ENCODE measurements at regions not wholly inside any gene's neighbourhood (a gene's known extent, or its start where the extent isn't known, plus 50 kb on each side); places are given as distances from the start of the nearest gene placed in this dataset.

DNA sequence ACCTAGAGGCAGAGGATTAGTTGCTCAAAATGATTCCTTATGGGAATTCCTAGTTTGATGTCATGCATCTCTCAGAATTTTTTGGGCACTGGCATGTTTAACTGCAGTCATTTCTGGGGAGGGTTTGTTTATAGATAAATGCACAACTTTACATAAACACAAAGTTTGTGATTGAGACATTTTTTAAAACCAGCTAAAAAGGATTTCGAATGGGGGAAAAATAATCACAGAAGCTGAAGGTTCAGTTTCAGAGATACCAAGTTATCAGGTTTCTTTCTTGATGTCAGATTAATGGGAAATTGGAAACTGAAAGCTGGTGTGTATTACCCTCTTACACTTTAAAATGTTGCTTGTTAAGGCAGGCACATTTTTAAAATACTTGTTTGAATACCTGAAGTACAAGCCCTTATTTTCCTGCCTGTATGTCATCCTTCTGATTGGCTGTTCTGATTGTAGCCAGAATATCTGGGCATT is 72.1 kb downstream of the DISP1 start:
- Histone ChIP-seq H3K27me3 (no peaks in the 10 kb centered on the region), H3K4me3 (no peak overlapping the region), H3K4me1 (peaks cover 0 to 11% of the 10 kb centered on the region in 2 donors), H3K36me3 (no peaks in the 10 kb centered on the region), H3K9me3 (no peaks in the 10 kb centered on the region), H3K27ac (no peak overlapping the region)
- no peak for TF ChIP-seq CTCF (IDR thresholded peaks at IDR 0.05)
- no peak for DNase-seq (ENCODE audit: low spot score)

DNA sequence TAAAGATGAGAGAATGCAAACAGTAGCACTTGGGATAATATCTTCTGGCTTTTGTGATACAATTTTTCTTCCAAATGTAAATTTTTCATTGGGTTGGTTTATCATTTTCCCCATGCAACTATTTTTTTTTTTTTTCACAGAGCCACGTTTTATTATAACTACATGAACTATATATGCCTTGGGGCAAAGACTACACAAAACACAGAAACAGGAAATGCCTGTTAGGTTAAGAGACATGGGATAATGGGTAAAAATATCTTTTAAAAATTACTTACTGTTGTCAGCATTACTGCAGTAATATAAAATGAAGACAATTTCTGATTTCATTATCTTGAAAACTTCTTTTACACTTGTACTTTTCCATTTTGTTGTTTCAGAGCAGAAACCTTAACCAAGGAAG is 74.6 kb downstream of the DISP1 start:
- Histone ChIP-seq H3K4me1 (peaks cover 0 to 17% of the 10 kb centered on the region in 2 donors), H3K27ac (no peak overlapping the region), H3K36me3 (no peaks in the 10 kb centered on the region), H3K4me3 (no peak overlapping the region), H3K27me3 (no peaks in the 10 kb centered on the region), H3K9me3 (no peaks in the 10 kb centered on the region)
- no peak for DNase-seq (ENCODE audit: low spot score)
- TF ChIP-seq CTCF (IDR thresholded peaks at IDR 0.05) = no peak

DNA sequence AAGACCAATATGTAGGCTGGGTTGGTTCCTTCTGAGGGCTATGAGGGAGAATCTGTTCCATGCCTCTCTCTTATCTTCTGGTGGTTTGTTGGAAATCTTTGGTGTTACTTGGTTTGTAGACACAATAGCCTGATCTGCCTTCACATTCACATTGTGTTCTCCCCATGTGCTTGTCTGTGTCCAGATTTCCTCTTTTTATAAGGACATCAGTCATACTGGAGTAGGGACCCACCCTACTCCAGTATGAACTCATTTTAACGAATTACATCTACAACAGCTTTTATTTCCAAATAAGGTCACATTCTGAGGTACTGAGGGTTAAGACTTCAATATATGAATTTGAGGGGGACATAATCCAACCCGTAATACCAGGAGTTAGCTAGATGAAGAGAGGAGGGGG is 75.9 kb downstream of the DISP1 start:
- no peak for TF ChIP-seq CTCF (IDR thresholded peaks at IDR 0.05)
- Histone ChIP-seq H3K4me1 (peaks cover 0 to 17% of the 10 kb centered on the region in 2 donors), H3K27me3 (no peaks in the 10 kb centered on the region), H3K4me3 (no peak overlapping the region), H3K27ac (no peak overlapping the region), H3K9me3 (no peaks in the 10 kb centered on the region), H3K36me3 (no peaks in the 10 kb centered on the region)
- no peak for DNase-seq (ENCODE audit: low spot score)

DNA sequence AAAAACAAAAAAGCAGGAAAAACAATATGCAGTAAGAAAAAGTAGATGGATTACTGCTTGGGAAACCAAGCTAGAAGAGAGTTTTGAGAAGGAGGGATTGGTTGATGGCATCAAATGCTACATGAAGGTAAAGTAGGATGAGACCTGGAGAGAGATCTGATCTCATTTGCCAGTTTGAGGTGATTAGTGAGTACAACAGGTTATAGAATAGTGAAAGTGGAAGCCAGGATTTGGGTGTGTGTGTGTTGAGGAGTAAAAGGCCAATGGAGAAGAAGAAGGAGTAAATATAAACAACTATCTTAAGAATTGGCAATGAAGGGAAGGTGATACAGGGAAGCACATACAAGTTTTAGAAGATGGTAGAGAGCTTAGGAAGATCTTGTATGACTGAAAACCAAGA is 76.7 kb downstream of the DISP1 start:
- TF ChIP-seq CTCF (IDR thresholded peaks at IDR 0.05) = no peak
- H3K27ac ChIP-seq = no peak overlapping the region

GRCh38 chr1:222892137-222892769 is 77.4 kb downstream of the DISP1 start:
- DNase-seq (ENCODE audit: low spot score) = no peak

More for the DNA sequence above, 76.7 kb downstream of the DISP1 start:
- peaks cover 0 to 17% of the 10 kb centered on the region in 2 donors for H3K4me1 ChIP-seq
- no peaks in the 10 kb centered on the region for H3K36me3 ChIP-seq
- DNase-seq (ENCODE audit: low spot score) = no peak
- no peaks in the 10 kb centered on the region for H3K9me3 ChIP-seq
- H3K27me3 ChIP-seq = no peaks in the 10 kb centered on the region
- H3K4me3 ChIP-seq = no peak overlapping the region

More at GRCh38 chr1:222892137-222892769, 77.4 kb downstream of the DISP1 start:
- Histone ChIP-seq H3K9me3 (no peaks in the 10 kb centered on the region), H3K27ac (no peak overlapping the region), H3K4me3 (no peak overlapping the region), H3K36me3 (no peaks in the 10 kb centered on the region), H3K27me3 (no peaks in the 10 kb centered on the region), H3K4me1 (peaks cover 0 to 17% of the 10 kb centered on the region in 2 donors)
- no peak for TF ChIP-seq CTCF (IDR thresholded peaks at IDR 0.05)
